Peyer's patch (tissue), 4 donors: ENCODE measurements at regions not wholly inside any gene's neighbourhood (a gene's known extent, or its start where the extent isn't known, plus 50 kb on each side); places are given as distances from the start of the nearest gene placed in this dataset.

Source experiments
- POLR2A ChIP-seq, 2 donors: fragments of 450-650 bp; IDR thresholded peaks; one replicate each; pipeline ENCODE4 v1.5.1; 2017; ENCODE audit warnings: antibody characterized with exemption in 2 of 2, mild to moderate bottlenecking in 2 of 2, moderate library complexity in 2 of 2
- TF ChIP-seq, protein P1 (sequence below), 6 experiments: fragments of 450-650 bp in 4 of 6; fragments of 200-600 bp in 2 of 6; sonication (generic) in 1 of 6; IDR thresholded peaks; one replicate each; pipeline ENCODE4 v1.5.1; 2017 to 2019; ENCODE audit warnings: antibody characterized with exemption in 6 of 6, mild to moderate bottlenecking in 3 of 6, moderate library complexity in 1 of 6

DNA sequence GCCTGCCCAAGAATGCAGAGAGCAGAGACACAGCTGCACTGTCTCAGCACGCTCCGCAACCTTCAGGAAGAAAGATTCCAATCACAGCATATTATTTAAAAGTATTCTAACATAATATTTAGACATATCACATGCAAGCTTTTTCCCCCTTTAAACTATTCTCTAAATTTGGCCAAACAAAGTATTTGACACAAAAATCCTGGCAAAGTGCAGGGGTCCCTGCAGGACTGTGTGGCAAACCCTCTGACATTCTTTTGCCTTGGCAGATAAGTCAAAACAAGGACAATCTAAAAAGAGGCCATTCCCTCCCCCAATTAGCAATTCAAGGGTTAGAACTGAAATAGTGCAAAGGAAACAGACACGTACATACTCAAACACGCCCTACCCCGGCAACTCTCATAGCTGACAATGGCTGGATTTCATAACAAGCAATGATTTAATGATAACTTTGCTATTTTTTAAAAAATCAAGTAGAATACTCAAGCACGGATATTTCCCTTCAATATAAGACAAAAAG lies 225.3 kb downstream of the MRPL39 start:
- TF ChIP-seq, protein P1, sequence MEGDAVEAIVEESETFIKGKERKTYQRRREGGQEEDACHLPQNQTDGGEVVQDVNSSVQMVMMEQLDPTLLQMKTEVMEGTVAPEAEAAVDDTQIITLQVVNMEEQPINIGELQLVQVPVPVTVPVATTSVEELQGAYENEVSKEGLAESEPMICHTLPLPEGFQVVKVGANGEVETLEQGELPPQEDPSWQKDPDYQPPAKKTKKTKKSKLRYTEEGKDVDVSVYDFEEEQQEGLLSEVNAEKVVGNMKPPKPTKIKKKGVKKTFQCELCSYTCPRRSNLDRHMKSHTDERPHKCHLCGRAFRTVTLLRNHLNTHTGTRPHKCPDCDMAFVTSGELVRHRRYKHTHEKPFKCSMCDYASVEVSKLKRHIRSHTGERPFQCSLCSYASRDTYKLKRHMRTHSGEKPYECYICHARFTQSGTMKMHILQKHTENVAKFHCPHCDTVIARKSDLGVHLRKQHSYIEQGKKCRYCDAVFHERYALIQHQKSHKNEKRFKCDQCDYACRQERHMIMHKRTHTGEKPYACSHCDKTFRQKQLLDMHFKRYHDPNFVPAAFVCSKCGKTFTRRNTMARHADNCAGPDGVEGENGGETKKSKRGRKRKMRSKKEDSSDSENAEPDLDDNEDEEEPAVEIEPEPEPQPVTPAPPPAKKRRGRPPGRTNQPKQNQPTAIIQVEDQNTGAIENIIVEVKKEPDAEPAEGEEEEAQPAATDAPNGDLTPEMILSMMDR (IDR thresholded peaks at IDR 0.05): no peak
- TF ChIP-seq POLR2A (IDR thresholded peaks at IDR 0.05): no peak
